ENCODE measurements at regions not wholly inside any gene's neighbourhood (a gene's known extent, or its start where the extent isn't known, plus 50 kb on each side); places are given as distances from the start of the nearest gene placed in this dataset.

GRCh38 chr13:30108913-30109237 lies 198.5 kb downstream of the KATNAL1 start:
- Histone ChIP-seq H3K36me3 (ENCODE audit: control insufficient read depth in 5 of 5, insufficient read depth in 5 of 5, low read length in 5 of 5) (no peaks in the 10 kb centered on the region), H3K4me1 (ENCODE audit: control insufficient read depth in 5 of 5, insufficient read depth in 5 of 5, low read length in 5 of 5) (peaks cover 0 to 21% (median 6%) of the 10 kb centered on the region in 5 donors), H3K4me3 (ENCODE audit: low read depth in 1 of 5, low read length in 5 of 5) (no peak overlapping the region), H3K9me3 (ENCODE audit: control insufficient read depth in 5 of 5, low read length in 5 of 5) (no peaks in the 10 kb centered on the region), H3K9ac (ENCODE audit: low read length in 5 of 5) (no peak overlapping the region), H3K27ac (ENCODE audit: low read depth, low read length) (no peak overlapping the region), H3K27me3 (ENCODE audit: control insufficient read depth in 5 of 5, insufficient read depth in 4 of 5, low read length in 5 of 5) (peaks cover 0 to 3% (median 0%) of the 10 kb centered on the region in 5 donors)

- Histone ChIP-seq H3K9ac (ENCODE audit: low read length in 5 of 5) (no peak overlapping the region), H3K36me3 (ENCODE audit: control insufficient read depth in 5 of 5, insufficient read depth in 5 of 5, low read length in 5 of 5) (no peaks in the 10 kb centered on the region), H3K9me3 (ENCODE audit: control insufficient read depth in 5 of 5, low read length in 5 of 5) (no peaks in the 10 kb centered on the region), H3K4me3 (ENCODE audit: low read depth in 1 of 5, low read length in 5 of 5) (no peak overlapping the region), H3K4me1 (ENCODE audit: control insufficient read depth in 5 of 5, insufficient read depth in 5 of 5, low read length in 5 of 5) (peaks cover 0 to 16% (median 2%) of the 10 kb centered on the region in 5 donors), H3K27ac (ENCODE audit: low read depth, low read length) (no peak overlapping the region), H3K27me3 (ENCODE audit: control insufficient read depth in 5 of 5, insufficient read depth in 4 of 5, low read length in 5 of 5) (peaks cover 0 to 3% (median 0%) of the 10 kb centered on the region in 5 donors)
Observed at GRCh38 chr13:30108216-30108912, 199.0 kb downstream of the KATNAL1 start.

DNA sequence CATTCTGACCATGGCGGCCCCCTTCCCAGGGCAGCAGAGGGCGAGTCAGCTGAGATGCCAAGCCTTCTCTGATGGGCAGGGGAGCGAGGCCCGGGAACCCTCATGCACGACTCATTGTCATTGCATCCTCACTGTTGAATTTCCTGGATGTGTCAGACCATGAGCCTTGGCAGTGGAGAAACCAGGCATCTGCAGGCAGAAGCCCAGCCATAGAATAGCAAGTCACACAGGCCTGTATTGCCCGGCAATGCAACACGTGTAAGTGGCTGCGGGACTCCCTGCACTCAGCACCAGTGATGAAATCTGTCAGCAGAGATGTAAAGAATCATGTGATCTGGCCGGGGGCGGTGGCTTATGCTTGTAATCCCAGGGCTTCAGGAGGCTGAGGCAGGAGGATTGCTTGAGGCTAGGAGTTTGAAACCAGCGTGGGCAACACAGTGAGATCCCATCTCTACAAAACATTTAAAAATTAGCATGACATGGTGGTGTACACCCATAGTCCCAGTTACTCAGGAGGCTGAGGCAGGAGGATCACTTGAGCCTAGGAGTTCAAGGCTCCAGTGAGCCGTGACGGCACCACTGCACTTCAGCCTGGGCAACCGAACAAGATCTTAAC lies 199.7 kb downstream of the KATNAL1 start:
- H3K27ac ChIP-seq (ENCODE audit: low read depth, low read length), result no peak overlapping the region
- H3K9ac ChIP-seq (ENCODE audit: low read length in 5 of 5), result no peak overlapping the region
- H3K4me1 ChIP-seq (ENCODE audit: control insufficient read depth in 5 of 5, insufficient read depth in 5 of 5, low read length in 5 of 5), result peaks cover 0 to 12% (median 1%) of the 10 kb centered on the region in 5 donors
- H3K27me3 ChIP-seq (ENCODE audit: control insufficient read depth in 5 of 5, insufficient read depth in 4 of 5, low read length in 5 of 5), result peaks cover 0 to 3% (median 0%) of the 10 kb centered on the region in 5 donors
- H3K9me3 ChIP-seq (ENCODE audit: control insufficient read depth in 5 of 5, low read length in 5 of 5), result no peaks in the 10 kb centered on the region
- H3K4me3 ChIP-seq (ENCODE audit: low read depth in 1 of 5, low read length in 5 of 5), result no peak overlapping the region
- no peaks in the 10 kb centered on the region for H3K36me3 ChIP-seq (ENCODE audit: control insufficient read depth in 5 of 5, insufficient read depth in 5 of 5, low read length in 5 of 5)

DNA sequence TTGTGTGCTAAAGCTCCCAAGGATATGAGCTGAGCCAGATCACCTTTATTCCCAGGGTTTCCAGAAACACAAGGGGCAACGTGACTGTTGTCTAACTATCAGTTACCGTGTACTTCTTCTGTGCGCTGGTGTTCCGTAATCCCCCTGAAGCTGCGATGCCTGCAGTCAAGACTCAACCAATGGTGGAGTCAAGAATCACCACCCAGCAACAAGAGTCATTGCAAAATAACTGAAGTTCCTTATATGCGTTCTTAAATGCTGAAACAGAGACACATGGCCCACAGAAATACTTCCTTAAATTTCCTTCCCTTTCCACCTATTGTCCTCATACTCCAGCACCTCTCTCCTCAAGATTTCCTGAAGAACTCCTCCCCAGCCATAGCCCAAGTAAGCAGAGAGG lies 200.2 kb downstream of the KATNAL1 start:
- Histone ChIP-seq H3K9me3 (ENCODE audit: control insufficient read depth in 5 of 5, low read length in 5 of 5) (no peaks in the 10 kb centered on the region), H3K27ac (ENCODE audit: low read depth, low read length) (no peak overlapping the region), H3K36me3 (ENCODE audit: control insufficient read depth in 5 of 5, insufficient read depth in 5 of 5, low read length in 5 of 5) (no peaks in the 10 kb centered on the region), H3K9ac (ENCODE audit: low read length in 5 of 5) (no peak overlapping the region), H3K4me1 (ENCODE audit: control insufficient read depth in 5 of 5, insufficient read depth in 5 of 5, low read length in 5 of 5) (peaks cover 0 to 9% (median 0%) of the 10 kb centered on the region in 5 donors), H3K27me3 (ENCODE audit: control insufficient read depth in 5 of 5, insufficient read depth in 4 of 5, low read length in 5 of 5) (peaks cover 0 to 3% (median 0%) of the 10 kb centered on the region in 5 donors), H3K4me3 (ENCODE audit: low read depth in 1 of 5, low read length in 5 of 5) (no peak overlapping the region)

- Histone ChIP-seq H3K9me3 (ENCODE audit: control insufficient read depth in 5 of 5, low read length in 5 of 5) (no peaks in the 10 kb centered on the region), H3K4me3 (ENCODE audit: low read depth in 1 of 5, low read length in 5 of 5) (no peak overlapping the region), H3K9ac (ENCODE audit: low read length in 5 of 5) (no peak overlapping the region), H3K27me3 (ENCODE audit: control insufficient read depth in 5 of 5, insufficient read depth in 4 of 5, low read length in 5 of 5) (peaks cover 0 to 3% (median 0%) of the 10 kb centered on the region in 5 donors), H3K36me3 (ENCODE audit: control insufficient read depth in 5 of 5, insufficient read depth in 5 of 5, low read length in 5 of 5) (no peaks in the 10 kb centered on the region), H3K27ac (ENCODE audit: low read depth, low read length) (no peak overlapping the region), H3K4me1 (ENCODE audit: control insufficient read depth in 5 of 5, insufficient read depth in 5 of 5, low read length in 5 of 5) (peaks cover 0 to 3% (median 0%) of the 10 kb centered on the region in 5 donors)
Observed at GRCh38 chr13:30105381-30105780, 202.0 kb downstream of the KATNAL1 start.

GRCh38 chr13:30103161-30103840 lies 204.1 kb downstream of the KATNAL1 start:
- H3K4me3 ChIP-seq (ENCODE audit: low read depth in 1 of 5, low read length in 5 of 5), result no peak overlapping the region
- H3K9me3 ChIP-seq (ENCODE audit: control insufficient read depth in 5 of 5, low read length in 5 of 5), result no peaks in the 10 kb centered on the region
- H3K27ac ChIP-seq (ENCODE audit: low read depth, low read length), result no peak overlapping the region
- no peaks in the 10 kb centered on the region for H3K4me1 ChIP-seq (ENCODE audit: control insufficient read depth in 5 of 5, insufficient read depth in 5 of 5, low read length in 5 of 5)
- H3K27me3 ChIP-seq (ENCODE audit: control insufficient read depth in 5 of 5, insufficient read depth in 4 of 5, low read length in 5 of 5), result peaks cover 0 to 3% (median 0%) of the 10 kb centered on the region in 5 donors
- no peaks in the 10 kb centered on the region for H3K36me3 ChIP-seq (ENCODE audit: control insufficient read depth in 5 of 5, insufficient read depth in 5 of 5, low read length in 5 of 5)
- no peak overlapping the region for H3K9ac ChIP-seq (ENCODE audit: low read length in 5 of 5)

GRCh38 chr13:30100226-30100625 lies 207.1 kb downstream of the KATNAL1 start:
- H3K9me3 ChIP-seq (ENCODE audit: control insufficient read depth in 5 of 5, low read length in 5 of 5), result no peaks in the 10 kb centered on the region
- H3K4me3 ChIP-seq (ENCODE audit: low read depth in 1 of 5, low read length in 5 of 5), result no peak overlapping the region
- no peaks in the 10 kb centered on the region for H3K4me1 ChIP-seq (ENCODE audit: control insufficient read depth in 5 of 5, insufficient read depth in 5 of 5, low read length in 5 of 5)
- no peaks in the 10 kb centered on the region for H3K36me3 ChIP-seq (ENCODE audit: control insufficient read depth in 5 of 5, insufficient read depth in 5 of 5, low read length in 5 of 5)
- no peak overlapping the region for H3K27ac ChIP-seq (ENCODE audit: low read depth, low read length)
- H3K9ac ChIP-seq (ENCODE audit: low read length in 5 of 5), result no peak overlapping the region
- H3K27me3 ChIP-seq (ENCODE audit: control insufficient read depth in 5 of 5, insufficient read depth in 4 of 5, low read length in 5 of 5), result peaks cover 0 to 2% (median 0%) of the 10 kb centered on the region in 5 donors

DNA sequence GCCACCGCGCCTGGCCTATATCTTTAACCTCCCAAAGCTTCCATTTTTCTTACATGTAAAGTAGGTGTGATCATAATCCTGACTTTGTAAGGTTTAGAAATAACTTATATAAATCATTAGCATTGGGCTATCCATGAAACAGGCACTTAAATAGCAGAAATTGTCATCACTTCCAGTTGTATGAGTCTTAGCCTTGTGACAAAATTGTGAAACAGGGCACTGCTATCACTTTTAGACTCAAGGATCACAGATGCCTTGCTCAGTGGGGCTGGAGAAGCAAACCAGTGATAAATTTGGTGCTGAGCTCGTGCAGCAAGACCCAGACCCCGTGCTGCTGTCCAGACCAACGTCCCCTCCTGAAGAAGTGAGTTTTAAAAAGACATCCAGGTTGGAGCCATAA lies 209.7 kb downstream of the KATNAL1 start:
- Histone ChIP-seq H3K9me3 (ENCODE audit: control insufficient read depth in 5 of 5, low read length in 5 of 5) (no peaks in the 10 kb centered on the region), H3K36me3 (ENCODE audit: control insufficient read depth in 5 of 5, insufficient read depth in 5 of 5, low read length in 5 of 5) (no peaks in the 10 kb centered on the region), H3K27ac (ENCODE audit: low read depth, low read length) (no peak overlapping the region), H3K4me1 (ENCODE audit: control insufficient read depth in 5 of 5, insufficient read depth in 5 of 5, low read length in 5 of 5) (no peaks in the 10 kb centered on the region), H3K4me3 (ENCODE audit: low read depth in 1 of 5, low read length in 5 of 5) (no peak overlapping the region), H3K27me3 (ENCODE audit: control insufficient read depth in 5 of 5, insufficient read depth in 4 of 5, low read length in 5 of 5) (peaks cover 0 to 2% (median 0%) of the 10 kb centered on the region in 5 donors), H3K9ac (ENCODE audit: low read length in 5 of 5) (no peak overlapping the region)

GRCh38 chr13:30097089-30097488 lies 210.3 kb downstream of the KATNAL1 start:
- peaks cover 0 to 2% (median 0%) of the 10 kb centered on the region in 5 donors for H3K4me1 ChIP-seq (ENCODE audit: control insufficient read depth in 5 of 5, insufficient read depth in 5 of 5, low read length in 5 of 5)
- no peak overlapping the region for H3K27ac ChIP-seq (ENCODE audit: low read depth, low read length)
- H3K4me3 ChIP-seq (ENCODE audit: low read depth in 1 of 5, low read length in 5 of 5), result no peak overlapping the region
- H3K9me3 ChIP-seq (ENCODE audit: control insufficient read depth in 5 of 5, low read length in 5 of 5), result no peaks in the 10 kb centered on the region
- H3K36me3 ChIP-seq (ENCODE audit: control insufficient read depth in 5 of 5, insufficient read depth in 5 of 5, low read length in 5 of 5), result no peaks in the 10 kb centered on the region
- H3K27me3 ChIP-seq (ENCODE audit: control insufficient read depth in 5 of 5, insufficient read depth in 4 of 5, low read length in 5 of 5), result peaks cover 0 to 2% (median 0%) of the 10 kb centered on the region in 5 donors
- H3K9ac ChIP-seq (ENCODE audit: low read length in 5 of 5), result no peak overlapping the region

DNA sequence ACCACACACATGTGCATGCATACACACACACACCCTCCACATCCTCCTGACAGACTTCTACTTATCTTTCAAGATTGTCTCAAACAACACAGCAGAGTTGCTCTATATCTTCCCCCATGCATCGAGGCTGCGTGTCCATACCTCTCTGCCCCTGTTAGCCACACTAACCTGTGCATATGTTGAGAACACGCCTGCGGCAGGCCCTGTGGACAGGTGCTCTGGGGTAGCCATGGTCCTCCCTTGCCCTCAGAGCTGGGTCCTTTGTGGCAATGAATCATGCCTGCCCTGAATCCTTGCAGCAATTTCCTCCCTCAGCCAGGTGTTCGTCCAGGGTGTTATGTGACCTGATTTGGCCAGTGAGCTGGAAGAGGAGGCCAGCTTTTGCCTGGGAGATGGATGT lies 213.3 kb downstream of the KATNAL1 start:
- H3K9ac ChIP-seq (ENCODE audit: low read length in 5 of 5), result no peak overlapping the region
- H3K36me3 ChIP-seq (ENCODE audit: control insufficient read depth in 5 of 5, insufficient read depth in 5 of 5, low read length in 5 of 5), result no peaks in the 10 kb centered on the region
- H3K4me3 ChIP-seq (ENCODE audit: low read depth in 1 of 5, low read length in 5 of 5), result no peak overlapping the region
- H3K9me3 ChIP-seq (ENCODE audit: control insufficient read depth in 5 of 5, low read length in 5 of 5), result no peaks in the 10 kb centered on the region
- H3K4me1 ChIP-seq (ENCODE audit: control insufficient read depth in 5 of 5, insufficient read depth in 5 of 5, low read length in 5 of 5), result peaks cover 0 to 5% (median 0%) of the 10 kb centered on the region in 5 donors
- no peak overlapping the region for H3K27ac ChIP-seq (ENCODE audit: low read depth, low read length)
- no peaks in the 10 kb centered on the region for H3K27me3 ChIP-seq (ENCODE audit: control insufficient read depth in 5 of 5, insufficient read depth in 4 of 5, low read length in 5 of 5)
